Left lung (tissue), 4 donors: ENCODE measurements at regions not wholly inside any gene's neighbourhood (a gene's known extent, or its start where the extent isn't known, plus 50 kb on each side); places are given as distances from the start of the nearest gene placed in this dataset.

ENCODE experiments used
- ATAC-seq: fragments of 200-7000 bp; cut with Tn5 transposase; one replicate; pipeline ENCODE4 v1.9.1; 2020; ENCODE audit warnings: moderate library complexity
- DNase-seq, 4 donors: peaks; one replicate each; pipeline ENCODE4 v3.0.0-alpha.2; 2013 to 2020
- H3K27ac ChIP-seq, 2 donors: fragments of 200-600 bp; sonication (generic) in 1 of 2; one replicate each; pipeline versions ENCODE4 v1.5.0 to v1.8.0; 2020 to 2021
- H3K27me3 ChIP-seq, 2 donors: fragments of 200-600 bp; sonication (generic) in 1 of 2; one replicate each; pipeline versions ENCODE4 v1.5.0 to v1.8.0; 2020 to 2021
- H3K36me3 ChIP-seq, 2 donors: fragments of 200-600 bp; sonication (generic) in 1 of 2; one replicate each; pipeline versions ENCODE4 v1.5.0 to v1.8.0; 2020 to 2021
- H3K4me1 ChIP-seq, 2 donors: fragments of 200-600 bp; one replicate each; pipeline ENCODE4 v1.8.0; 2021
- H3K4me3 ChIP-seq, 2 donors: fragments of 200-600 bp; sonication (generic) in 1 of 2; one replicate each; pipeline versions ENCODE4 v1.5.0 to v1.8.0; 2020 to 2021; ENCODE audit warnings: mild to moderate bottlenecking in 1 of 2
- H3K9me3 ChIP-seq, 2 donors: fragments of 200-600 bp; sonication (generic) in 1 of 2; one replicate each; pipeline versions ENCODE4 v1.5.0 to v1.8.0; 2020 to 2021
- intact Hi-C, 2 donors: fragments of 100-400 bp; cut with DNase I; formaldehyde crosslinking; loops; one replicate each; pipeline versions ENCODE4 v1.11.2 to v1.14.2; 2022
- TF ChIP-seq, protein P1 (sequence below), 2 donors: fragments of 200-600 bp; sonication (generic) in 1 of 2; IDR thresholded peaks; one replicate each; pipeline versions ENCODE4 v1.5.0 to v1.8.0; 2021; ENCODE audit warnings: antibody characterized with exemption in 2 of 2
- donor health status: DM: no; HTN: yes; CAD: no.
- donor health status: DM: no; HTN: no; CAD: no.

GRCh38 chr2:120947327-120947726, 211.7 kb downstream of the GLI2 start:
- Histone ChIP-seq H3K36me3 (no peaks in the 10 kb centered on the region), H3K27ac (no peak overlapping the region), H3K4me1 (no peaks in the 10 kb centered on the region), H3K27me3 (peaks cover 0 to 9% of the 10 kb centered on the region in 2 donors), H3K9me3 (no peaks in the 10 kb centered on the region), H3K4me3 (no peak overlapping the region)
- no peak for DNase-seq
- TF ChIP-seq, protein P1, sequence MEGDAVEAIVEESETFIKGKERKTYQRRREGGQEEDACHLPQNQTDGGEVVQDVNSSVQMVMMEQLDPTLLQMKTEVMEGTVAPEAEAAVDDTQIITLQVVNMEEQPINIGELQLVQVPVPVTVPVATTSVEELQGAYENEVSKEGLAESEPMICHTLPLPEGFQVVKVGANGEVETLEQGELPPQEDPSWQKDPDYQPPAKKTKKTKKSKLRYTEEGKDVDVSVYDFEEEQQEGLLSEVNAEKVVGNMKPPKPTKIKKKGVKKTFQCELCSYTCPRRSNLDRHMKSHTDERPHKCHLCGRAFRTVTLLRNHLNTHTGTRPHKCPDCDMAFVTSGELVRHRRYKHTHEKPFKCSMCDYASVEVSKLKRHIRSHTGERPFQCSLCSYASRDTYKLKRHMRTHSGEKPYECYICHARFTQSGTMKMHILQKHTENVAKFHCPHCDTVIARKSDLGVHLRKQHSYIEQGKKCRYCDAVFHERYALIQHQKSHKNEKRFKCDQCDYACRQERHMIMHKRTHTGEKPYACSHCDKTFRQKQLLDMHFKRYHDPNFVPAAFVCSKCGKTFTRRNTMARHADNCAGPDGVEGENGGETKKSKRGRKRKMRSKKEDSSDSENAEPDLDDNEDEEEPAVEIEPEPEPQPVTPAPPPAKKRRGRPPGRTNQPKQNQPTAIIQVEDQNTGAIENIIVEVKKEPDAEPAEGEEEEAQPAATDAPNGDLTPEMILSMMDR (IDR thresholded peaks at IDR 0.05) = no peak
- ATAC-seq = no peak
- intact Hi-C loops = no loop called here

- no peak for DNase-seq
- ATAC-seq = no peak
- Histone ChIP-seq H3K4me1 (no peaks in the 10 kb centered on the region), H3K27me3 (peaks cover 0 to 6% of the 10 kb centered on the region in 2 donors), H3K4me3 (no peak overlapping the region), H3K27ac (no peak overlapping the region), H3K9me3 (no peaks in the 10 kb centered on the region), H3K36me3 (no peaks in the 10 kb centered on the region)
- intact Hi-C loops = no loop called here
- TF ChIP-seq, protein P1 (IDR thresholded peaks at IDR 0.05) = no peak
Observed at GRCh38 chr2:120947982-120948661, 212.5 kb downstream of the GLI2 start.

GRCh38 chr2:120948662-120949011, 213.0 kb downstream of the GLI2 start:
- intact Hi-C loops = no loop called here
- Histone ChIP-seq H3K9me3 (no peaks in the 10 kb centered on the region), H3K27me3 (peaks cover 0 to 1% of the 10 kb centered on the region in 2 donors), H3K36me3 (no peaks in the 10 kb centered on the region), H3K4me1 (no peaks in the 10 kb centered on the region), H3K27ac (no peak overlapping the region), H3K4me3 (no peak overlapping the region)
- ATAC-seq (no peak), DNase-seq (no peak)
- TF ChIP-seq, protein P1 (IDR thresholded peaks at IDR 0.05) = no peak

GRCh38 chr2:120949027-120949956, 213.6 kb downstream of the GLI2 start:
- H3K4me1 ChIP-seq = no peaks in the 10 kb centered on the region
- H3K36me3 ChIP-seq = no peaks in the 10 kb centered on the region
- peak; percentile 24 for ATAC-seq
- TF ChIP-seq, protein P1 (IDR thresholded peaks at IDR 0.05) = no peak
- no peak overlapping the region for H3K27ac ChIP-seq
- intact Hi-C loops = no loop called here
- H3K4me3 ChIP-seq = no peak overlapping the region
- no peaks in the 10 kb centered on the region for H3K27me3 ChIP-seq
- no peaks in the 10 kb centered on the region for H3K9me3 ChIP-seq
- DNase-seq = no peak

GRCh38 chr2:120949957-120950590, 214.4 kb downstream of the GLI2 start:
- Histone ChIP-seq H3K4me1 (no peaks in the 10 kb centered on the region), H3K9me3 (no peaks in the 10 kb centered on the region), H3K4me3 (no peak overlapping the region), H3K36me3 (no peaks in the 10 kb centered on the region), H3K27me3 (no peaks in the 10 kb centered on the region), H3K27ac (no peak overlapping the region)
- TF ChIP-seq, protein P1 (IDR thresholded peaks at IDR 0.05) = no peak
- intact Hi-C loops = no loop called here
- no peak for ATAC-seq
- DNase-seq = no peak
